CD14-positive monocyte (primary cell): ENCODE measurements at regions not wholly inside any gene's neighbourhood (a gene's known extent, or its start where the extent isn't known, plus 50 kb on each side); places are given as distances from the start of the nearest gene placed in this dataset.

Experiments
- DNase-seq, 3 donors: peaks; one replicate each; pipeline ENCODE4 v3.0.0-alpha.2; 2011 to 2022
- H2AFZ ChIP-seq: 2 replicates; pipeline ENCODE4 v1.6.0; 2012; ENCODE audit warnings: mild to moderate bottlenecking, low read depth, low read length, inconsistent platforms; ENCODE audit not compliant: insufficient read depth, poor library complexity, severe bottlenecking
- H3K27ac ChIP-seq, 2 donors: 1 replicate in 1 of 2; 2 replicates in 1 of 2; pipeline ENCODE4 v1.5.1; 2012 to 2013; ENCODE audit warnings: low read length in 2 of 2, control low read depth in 1 of 2, inconsistent platforms in 1 of 2, low read depth in 1 of 2, mild to moderate bottlenecking in 1 of 2
- H3K27me3 ChIP-seq, 2 donors: one replicate each; pipeline versions ENCODE4 v1.6.0 to v1.6.1; 2011 to 2013; ENCODE audit warnings: low read length in 2 of 2; ENCODE audit not compliant: control insufficient read depth in 2 of 2, insufficient read depth in 2 of 2
- H3K36me3 ChIP-seq, 2 donors: replicated peaks in 1 of 2; 1 replicate in 1 of 2; 2 replicates in 1 of 2; pipeline versions ENCODE4 v1.5.1 to v1.6.1; 2012 to 2013; ENCODE audit warnings: low read length in 2 of 2, control low read depth in 1 of 2, inconsistent platforms in 1 of 2, mild to moderate bottlenecking in 1 of 2; ENCODE audit not compliant: insufficient read depth in 2 of 2, control insufficient read depth in 1 of 2
- H3K4me1 ChIP-seq, 2 donors: 1 replicate in 1 of 2; 2 replicates in 1 of 2; pipeline versions ENCODE4 v1.5.1 to v1.6.1; 2012 to 2013; ENCODE audit warnings: low read length in 2 of 2, control low read depth in 1 of 2, inconsistent platforms in 1 of 2, mild to moderate bottlenecking in 1 of 2, moderate library complexity in 1 of 2; ENCODE audit not compliant: insufficient read depth in 2 of 2, control insufficient read depth in 1 of 2
- H3K4me2 ChIP-seq: replicated peaks from 2 replicates; pipeline ENCODE3; 2012; ENCODE audit warnings: low read length, moderate library complexity, mild to moderate bottlenecking; ENCODE audit not compliant: poor library complexity, severe bottlenecking; ENCODE audit errors: extremely low read depth
- H3K4me3 ChIP-seq, 3 experiments: fragments of 200-600 bp in 1 of 3; sonication (generic) in 1 of 3; replicated peaks in 1 of 3; 1 replicate in 2 of 3; 2 replicates in 1 of 3; pipeline ENCODE4 v1.5.1; 2011 to 2013; ENCODE audit warnings: low read length in 3 of 3, mild to moderate bottlenecking in 3 of 3, control low read depth in 2 of 3, low read depth in 2 of 3, inconsistent platforms in 1 of 3, moderate library complexity in 1 of 3
- H3K79me2 ChIP-seq: 2 replicates; pipeline ENCODE4 v1.6.0; 2012; ENCODE audit warnings: mild to moderate bottlenecking, control low read depth, inconsistent platforms, low read length, moderate library complexity; ENCODE audit not compliant: insufficient read depth
- H3K9ac ChIP-seq: 2 replicates; pipeline ENCODE4 v1.6.0; 2017; ENCODE audit warnings: low read length, mild to moderate bottlenecking; ENCODE audit not compliant: insufficient read depth, poor library complexity, severe bottlenecking
- H3K9me3 ChIP-seq, 2 donors: replicated peaks in 1 of 2; 1 replicate in 1 of 2; 2 replicates in 1 of 2; pipeline versions ENCODE4 v1.5.1 to v1.6.1; 2012 to 2013; ENCODE audit warnings: low read length in 2 of 2, control low read depth in 1 of 2; ENCODE audit not compliant: control insufficient read depth in 1 of 2, insufficient read depth in 1 of 2
- H4K20me1 ChIP-seq: 2 replicates; pipeline ENCODE4 v1.6.0; 2012; ENCODE audit warnings: mild to moderate bottlenecking, low read length, control low read depth, moderate library complexity; ENCODE audit not compliant: insufficient read depth
- H3K27ac Mint-ChIP-seq, 7 donors: one replicate each; pipeline ENCODE4 v1.8.0; 2020; ENCODE audit warnings: mild to moderate bottlenecking in 7 of 7, mixed read lengths in 7 of 7, moderate library complexity in 6 of 7, inconsistent platforms in 2 of 7
- H3K27me3 Mint-ChIP-seq, 3 donors: one replicate each; pipeline ENCODE4 v1.8.0; 2021 to 2022; ENCODE audit warnings: low read depth in 3 of 3, mild to moderate bottlenecking in 3 of 3, mixed read lengths in 3 of 3, moderate library complexity in 3 of 3, inconsistent platforms in 1 of 3
- H3K36me3 Mint-ChIP-seq, 2 donors: one replicate each; pipeline ENCODE4 v1.8.0; 2020; ENCODE audit warnings: mixed read lengths in 2 of 2, inconsistent platforms in 1 of 2, mild to moderate bottlenecking in 1 of 2
- H3K4me1 Mint-ChIP-seq: one replicate; pipeline ENCODE4 v1.8.0; 2020; ENCODE audit warnings: mild to moderate bottlenecking, mixed read lengths
- H3K4me3 Mint-ChIP-seq, 2 donors: one replicate each; pipeline ENCODE4 v1.8.0; 2020; ENCODE audit warnings: mild to moderate bottlenecking in 2 of 2, mixed read lengths in 2 of 2, moderate library complexity in 1 of 2
- H3K9me3 Mint-ChIP-seq, 7 donors: one replicate each; pipeline ENCODE4 v1.8.0; 2020 to 2022; ENCODE audit warnings: mixed read lengths in 7 of 7, mild to moderate bottlenecking in 6 of 7, moderate library complexity in 6 of 7, inconsistent platforms in 2 of 7
- CTCF ChIP-seq: fragments of 200-600 bp; IDR thresholded peaks from one replicate; pipeline ENCODE4 v1.8.0; 2022; ENCODE audit warnings: antibody characterized with exemption, mild to moderate bottlenecking
- WGBS: methylation state at CpG from one replicate; pipeline ENCODE4 v1.1.5; 2013; ENCODE audit warnings: missing lambda C conversion rate; ENCODE audit not compliant: insufficient coverage; 5-methylcytosine and 5-hydroxymethylcytosine counted together
- intact Hi-C, 2 donors: fragments of 100-400 bp; cut with micrococcal nuclease; formaldehyde crosslinking; loops; one replicate each; pipeline versions ENCODE4 v1.15.0 to v1.15.1; 2023

- H3K4me1 Mint-ChIP-seq: no peaks in the 10 kb centered on the region
- no peak for DNase-seq
- no peak overlapping the region for H3K4me2 ChIP-seq
- H3K36me3 Mint-ChIP-seq: no peaks in the 10 kb centered on the region
- H2AFZ ChIP-seq: no peak overlapping the region
- H3K9me3 Mint-ChIP-seq: no peaks in the 10 kb centered on the region
- no peaks in the 10 kb centered on the region for H4K20me1 ChIP-seq
- H3K9me3 ChIP-seq: no peaks in the 10 kb centered on the region
- H3K27me3 Mint-ChIP-seq: no peaks in the 10 kb centered on the region
- no peak overlapping the region for H3K27ac Mint-ChIP-seq
- no peak overlapping the region for H3K9ac ChIP-seq
- intact Hi-C loops: no loop called here
- no peaks in the 10 kb centered on the region for H3K79me2 ChIP-seq
- H3K4me3 Mint-ChIP-seq: no peak overlapping the region
- no CpG with 5 or more reads among the region's 3 CpGs for WGBS
- H3K27ac ChIP-seq: no peak overlapping the region
- no peaks in the 10 kb centered on the region for H3K27me3 ChIP-seq
- no peaks in the 10 kb centered on the region for H3K4me1 ChIP-seq
- TF ChIP-seq CTCF: no peak
- no peak overlapping the region for H3K4me3 ChIP-seq
- H3K36me3 ChIP-seq: no peaks in the 10 kb centered on the region
These were observed 1466.4 kb downstream of the FAM181B start for GRCh38 chr11:81267246-81267645.

- no peak overlapping the region for H3K27ac ChIP-seq
- no peaks in the 10 kb centered on the region for H3K27me3 ChIP-seq
- no peak overlapping the region for H3K4me3 ChIP-seq
- no peaks in the 10 kb centered on the region for H3K36me3 ChIP-seq
- Mint-ChIP-seq H3K9me3 (no peaks in the 10 kb centered on the region), H3K27ac (no peak overlapping the region), H3K36me3 (no peaks in the 10 kb centered on the region), H3K4me1 (no peaks in the 10 kb centered on the region), H3K4me3 (no peak overlapping the region), H3K27me3 (no peaks in the 10 kb centered on the region)
- H3K4me2 ChIP-seq: no peak overlapping the region
- WGBS: no CpG with 5 or more reads among the region's 2 CpGs
- DNase-seq: no peak
- no peak overlapping the region for H2AFZ ChIP-seq
- no peaks in the 10 kb centered on the region for H3K4me1 ChIP-seq
- no peaks in the 10 kb centered on the region for H3K79me2 ChIP-seq
- intact Hi-C loops: no loop called here
- no peak for TF ChIP-seq CTCF
- no peaks in the 10 kb centered on the region for H4K20me1 ChIP-seq
- H3K9me3 ChIP-seq: no peaks in the 10 kb centered on the region
- no peak overlapping the region for H3K9ac ChIP-seq
These were observed 1474.2 kb downstream of the FAM181B start for GRCh38 chr11:81259471-81259870.
